Activated T-cell treated with anti-CD3 and anti-CD28 coated beads, Interleukin-2, amount 50 U/mL, for 4 hours (primary cell): ENCODE measurements at regions not wholly inside any gene's neighbourhood (a gene's known extent, or its start where the extent isn't known, plus 50 kb on each side); places are given as distances from the start of the nearest gene placed in this dataset.
"Not testable (repeated sequence)": the region's sequence is repeated elsewhere in the genome, so short reads cannot be mapped to it uniquely, and the experiment has no call there.

Experiments used
- ATAC-seq, 2 donors: fragments of 200-7000 bp; cut with Tn5 transposase; one replicate each; pipeline ENCODE4 v1.10.0; 2021
- DNase-seq: peaks from one replicate; pipeline ENCODE4 v3.0.0-alpha.2; 2020
- H3K27me3 Mint-ChIP-seq: one replicate; pipeline ENCODE4 v1.8.0; 2021; ENCODE audit warnings: low read depth, mixed read lengths
- H3K36me3 Mint-ChIP-seq: one replicate; pipeline ENCODE4 v1.8.0; 2022; ENCODE audit warnings: mixed read lengths; ENCODE audit not compliant: insufficient read depth
- H3K4me1 Mint-ChIP-seq: one replicate; pipeline ENCODE4 v1.8.0; 2021; ENCODE audit warnings: low read depth, mixed read lengths
- H3K4me3 Mint-ChIP-seq: one replicate; pipeline ENCODE4 v1.8.0; 2021; ENCODE audit warnings: mild to moderate bottlenecking, moderate library complexity, mixed read lengths
- H3K9me3 Mint-ChIP-seq: one replicate; pipeline ENCODE4 v1.8.0; 2021; ENCODE audit warnings: mixed read lengths

- no peak for DNase-seq
- no peak overlapping the region for H3K4me3 Mint-ChIP-seq
- H3K9me3 Mint-ChIP-seq: peaks cover 40% of the 10 kb centered on the region
- no peaks in the 10 kb centered on the region for H3K27me3 Mint-ChIP-seq
- peaks cover 3% of the 10 kb centered on the region for H3K36me3 Mint-ChIP-seq
- no peaks in the 10 kb centered on the region for H3K4me1 Mint-ChIP-seq
- ATAC-seq: no peak
These were observed 1283.7 kb downstream of the TP53TG3F start for GRCh38 chr16:34743115-34743514.

DNA sequence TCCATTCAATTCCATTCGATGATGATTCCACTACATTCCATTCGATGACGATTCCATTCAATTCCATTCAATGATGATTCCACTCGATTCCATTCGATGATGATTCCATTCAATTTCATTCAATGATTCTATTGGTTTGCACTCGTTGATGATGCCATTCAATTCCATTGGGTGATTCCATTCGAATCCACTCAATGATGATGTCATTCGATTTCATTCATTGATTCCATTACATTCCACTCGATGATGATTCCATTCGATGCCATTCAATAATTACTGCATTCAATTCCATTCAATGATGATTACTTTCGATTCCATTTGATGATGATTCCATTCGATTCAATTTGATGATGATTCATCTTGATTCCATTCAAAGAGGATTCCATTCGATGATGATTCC, 1299.4 kb downstream of the TP53TG3F start:
- no peaks in the 10 kb centered on the region for H3K27me3 Mint-ChIP-seq
- H3K4me1 Mint-ChIP-seq: no peaks in the 10 kb centered on the region
- H3K36me3 Mint-ChIP-seq: peaks cover 5% of the 10 kb centered on the region
- H3K9me3 Mint-ChIP-seq: peaks cover 73% of the 10 kb centered on the region
- H3K4me3 Mint-ChIP-seq: no peak overlapping the region
- DNase-seq: no peak
- no peak for ATAC-seq

GRCh38 chr16:34791835-34792234, 1332.4 kb downstream of the TP53TG3F start:
- not testable (repeated sequence) for H3K27me3 Mint-ChIP-seq, H3K36me3 Mint-ChIP-seq, H3K4me1 Mint-ChIP-seq, DNase-seq, ATAC-seq, H3K4me3 Mint-ChIP-seq
- H3K9me3 Mint-ChIP-seq: peaks cover 29% of the 10 kb centered on the region

DNA sequence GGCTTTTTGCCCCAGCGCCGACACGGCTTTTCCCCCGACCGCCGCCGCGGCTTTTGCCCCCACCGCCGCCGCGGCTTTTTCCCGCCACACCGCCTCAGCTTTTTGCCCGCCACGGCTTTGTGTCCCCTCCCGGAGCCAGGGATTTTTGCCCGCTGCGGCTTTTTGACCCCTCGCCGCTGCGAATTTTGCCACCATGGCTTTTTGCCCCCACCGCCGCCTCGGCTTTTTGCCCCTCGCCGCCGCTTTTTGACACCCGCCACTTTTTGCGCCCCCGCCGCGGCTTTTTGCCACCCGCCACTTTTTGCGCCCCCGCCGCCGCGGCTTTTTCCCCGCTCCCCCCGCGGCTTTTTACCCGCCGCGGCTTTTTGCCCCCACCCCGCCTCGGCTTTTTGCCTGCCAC, 1342.5 kb downstream of the TP53TG3F start:
- H3K27me3 Mint-ChIP-seq: no peaks in the 10 kb centered on the region
- no peak overlapping the region for H3K4me3 Mint-ChIP-seq
- no peaks in the 10 kb centered on the region for H3K4me1 Mint-ChIP-seq
- no peak for ATAC-seq
- H3K36me3 Mint-ChIP-seq: no peaks in the 10 kb centered on the region
- peaks cover 13% of the 10 kb centered on the region for H3K9me3 Mint-ChIP-seq
- DNase-seq: no peak

DNA sequence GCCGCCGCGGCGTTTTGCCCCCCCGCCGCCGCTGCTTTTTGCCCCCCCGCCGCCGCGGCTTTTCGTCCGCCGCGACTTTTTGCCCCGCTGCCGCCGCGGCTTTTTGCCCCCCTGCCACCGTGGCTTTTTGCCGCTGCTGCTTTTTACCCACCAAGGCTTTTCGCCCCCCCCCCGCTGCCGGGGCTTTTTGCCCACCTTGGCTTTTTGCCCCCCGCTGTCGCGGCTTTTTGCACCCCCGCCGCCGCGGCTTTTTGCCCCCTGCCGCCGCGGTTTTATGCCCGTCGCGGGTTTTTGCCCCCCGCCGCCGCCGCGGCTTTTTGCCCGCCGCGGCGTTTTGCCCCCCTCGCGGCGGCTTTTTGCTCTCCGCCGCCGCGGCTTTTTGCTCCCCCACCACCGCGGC, 1343.0 kb downstream of the TP53TG3F start:
- no peak for ATAC-seq
- no peaks in the 10 kb centered on the region for H3K4me1 Mint-ChIP-seq

GRCh38 chr16:34802848-34803599, 1343.6 kb downstream of the TP53TG3F start:
- H3K4me1 Mint-ChIP-seq: no peaks in the 10 kb centered on the region
- DNase-seq (no peak), ATAC-seq (no peak)
- no peaks in the 10 kb centered on the region for H3K36me3 Mint-ChIP-seq
- no peaks in the 10 kb centered on the region for H3K27me3 Mint-ChIP-seq
- no peak overlapping the region for H3K4me3 Mint-ChIP-seq
- peaks cover 12% of the 10 kb centered on the region for H3K9me3 Mint-ChIP-seq

More for the DNA sequence above, 1343.0 kb downstream of the TP53TG3F start:
- H3K36me3 Mint-ChIP-seq: no peaks in the 10 kb centered on the region
- peaks cover 13% of the 10 kb centered on the region for H3K9me3 Mint-ChIP-seq
- H3K4me3 Mint-ChIP-seq: no peak overlapping the region
- no peak for DNase-seq
- no peaks in the 10 kb centered on the region for H3K27me3 Mint-ChIP-seq

- Mint-ChIP-seq H3K36me3 (no peaks in the 10 kb centered on the region), H3K4me3 (no peak overlapping the region), H3K9me3 (peaks cover 8% of the 10 kb centered on the region), H3K27me3 (no peaks in the 10 kb centered on the region), H3K4me1 (no peaks in the 10 kb centered on the region)
- ATAC-seq: no peak
- no peak for DNase-seq
These were observed 1344.4 kb downstream of the TP53TG3F start for GRCh38 chr16:34803683-34804416.

GRCh38 chr16:34806992-34807644, 1347.7 kb downstream of the TP53TG3F start:
- H3K27me3 Mint-ChIP-seq, H3K4me3 Mint-ChIP-seq, H3K36me3 Mint-ChIP-seq, H3K9me3 Mint-ChIP-seq, H3K4me1 Mint-ChIP-seq, ATAC-seq, DNase-seq: not testable (repeated sequence)

- not testable (repeated sequence) for H3K4me1 Mint-ChIP-seq, DNase-seq, ATAC-seq, H3K36me3 Mint-ChIP-seq, H3K9me3 Mint-ChIP-seq, H3K4me3 Mint-ChIP-seq, H3K27me3 Mint-ChIP-seq
These were observed 1348.4 kb downstream of the TP53TG3F start for GRCh38 chr16:34807844-34808243.

DNA sequence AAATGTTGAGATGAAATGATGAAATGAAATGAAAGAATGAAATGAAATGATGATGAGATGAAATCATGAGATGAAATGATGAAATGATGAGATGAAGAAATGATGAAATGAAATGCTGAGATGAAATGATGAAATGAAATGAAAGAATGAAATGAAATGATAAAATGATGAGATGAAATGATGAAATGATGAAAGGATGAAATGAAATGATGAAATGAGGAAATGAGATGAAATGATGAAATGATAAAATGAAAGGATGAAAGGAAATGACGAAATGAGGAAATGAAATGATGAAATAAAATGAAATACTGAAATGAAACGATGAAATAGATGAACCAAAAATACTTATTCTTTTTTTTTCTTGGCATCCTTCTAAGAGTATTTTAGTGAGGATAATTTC, 1349.1 kb downstream of the TP53TG3F start:
- not testable (repeated sequence) for H3K4me1 Mint-ChIP-seq, H3K4me3 Mint-ChIP-seq, DNase-seq, H3K9me3 Mint-ChIP-seq, ATAC-seq, H3K36me3 Mint-ChIP-seq, H3K27me3 Mint-ChIP-seq
